PC-9 (cell line): ENCODE measurements at regions not wholly inside any gene's neighbourhood (a gene's known extent, or its start where the extent isn't known, plus 50 kb on each side); places are given as distances from the start of the nearest gene placed in this dataset.

Source experiments
- BruUV-seq: library from RNA; stranded (reverse); fragments of 400-500 nt; replicated peaks from 2 replicates; lab custom pipeline; 2021; lab: Mats Ljungman, UMichigan
- CTCF ChIA-PET: fragments of 300-600 bp; sonication (Branson Sonifier 250); formaldehyde crosslinking; loops from one replicate; lab custom pipeline; 2022; ENCODE audit warnings: antibody characterized with exemption; lab: Charles Lee
- POLR2A ChIA-PET: fragments of 300-600 bp; sonication (Branson Sonifier 250); formaldehyde crosslinking; loops from one replicate; lab custom pipeline; 2022; ENCODE audit warnings: antibody characterized with exemption; ENCODE audit not compliant: unreplicated experiment; lab: Charles Lee
- DNase-seq, 2 experiments: peaks; one replicate each; pipeline versions ENCODE4 v3.0.0 to v3.0.0-alpha.2; 2015 to 2022; ENCODE audit warnings: mixed read lengths in 1 of 2
- H2AFZ ChIP-seq: fragments of 200-600 bp; sonication (generic); 2 replicates; pipeline ENCODE4 v1.8.1; 2017; ENCODE audit warnings: antibody characterized with exemption
- H3F3A ChIP-seq: fragments of 200-600 bp; sonication (generic); 2 replicates; pipeline ENCODE4 v1.8.1; 2017; ENCODE audit warnings: antibody characterized with exemption, mild to moderate bottlenecking, low read depth; ENCODE audit not compliant: insufficient read depth
- H3K27ac ChIP-seq: fragments of 200-600 bp; sonication (generic); 2 replicates; pipeline ENCODE4 v1.6.1; 2016; ENCODE audit warnings: mixed run types
- H3K27me3 ChIP-seq: fragments of 200-600 bp; sonication (generic); 2 replicates; pipeline ENCODE4 v1.6.1; 2016; ENCODE audit warnings: low read depth, mixed run types; ENCODE audit not compliant: insufficient read depth
- H3K36me3 ChIP-seq: fragments of 200-600 bp; sonication (generic); 2 replicates; pipeline ENCODE4 v1.6.1; 2016; ENCODE audit warnings: low read depth, mixed run types
- H3K4me1 ChIP-seq: fragments of 200-600 bp; sonication (generic); replicated peaks from 2 replicates; pipeline ENCODE4 v1.6.1; 2016; ENCODE audit warnings: mixed run types; ENCODE audit not compliant: insufficient read depth
- H3K4me2 ChIP-seq: fragments of 200-600 bp; sonication (generic); 2 replicates; pipeline ENCODE4 v1.6.1; 2017; ENCODE audit warnings: mixed run types
- H3K4me3 ChIP-seq: fragments of 200-600 bp; sonication (generic); 2 replicates; pipeline ENCODE4 v1.6.1; 2016; ENCODE audit warnings: mixed run types
- H3K79me2 ChIP-seq: fragments of 200-600 bp; sonication (generic); 2 replicates; pipeline ENCODE4 v1.6.1; 2017; ENCODE audit warnings: low read depth, mixed run types
- H3K9me2 ChIP-seq: fragments of 200-600 bp; sonication (generic); 2 replicates; pipeline ENCODE4 v1.8.1; 2017; ENCODE audit warnings: mild to moderate bottlenecking; ENCODE audit not compliant: insufficient read depth
- H3K9me3 ChIP-seq: fragments of 200-600 bp; sonication (generic); 2 replicates; pipeline ENCODE4 v1.8.1; 2016; ENCODE audit warnings: low read depth; ENCODE audit not compliant: insufficient read depth
- H4K20me1 ChIP-seq: fragments of 200-600 bp; sonication (generic); 2 replicates; pipeline ENCODE4 v1.8.1; 2017; ENCODE audit not compliant: insufficient read depth
- CTCF ChIP-seq: fragments of 200-600 bp; sonication (generic); conservative IDR thresholded peaks from 2 replicates; pipeline ENCODE4 v1.6.1; 2017; ENCODE audit warnings: mixed run types, antibody characterized with exemption, mild to moderate bottlenecking, moderate library complexity
- EZH2 ChIP-seq: fragments of 200-600 bp; sonication (generic); IDR thresholded peaks from 2 replicates; pipeline ENCODE4 v1.8.0; 2017; ENCODE audit warnings: antibody characterized with exemption, low read depth
- intact Hi-C: fragments of 100-400 bp; cut with micrococcal nuclease; formaldehyde crosslinking; loops from one replicate; pipeline ENCODE4 v1.10.0; 2022; ENCODE audit not compliant: unreplicated experiment

DNA sequence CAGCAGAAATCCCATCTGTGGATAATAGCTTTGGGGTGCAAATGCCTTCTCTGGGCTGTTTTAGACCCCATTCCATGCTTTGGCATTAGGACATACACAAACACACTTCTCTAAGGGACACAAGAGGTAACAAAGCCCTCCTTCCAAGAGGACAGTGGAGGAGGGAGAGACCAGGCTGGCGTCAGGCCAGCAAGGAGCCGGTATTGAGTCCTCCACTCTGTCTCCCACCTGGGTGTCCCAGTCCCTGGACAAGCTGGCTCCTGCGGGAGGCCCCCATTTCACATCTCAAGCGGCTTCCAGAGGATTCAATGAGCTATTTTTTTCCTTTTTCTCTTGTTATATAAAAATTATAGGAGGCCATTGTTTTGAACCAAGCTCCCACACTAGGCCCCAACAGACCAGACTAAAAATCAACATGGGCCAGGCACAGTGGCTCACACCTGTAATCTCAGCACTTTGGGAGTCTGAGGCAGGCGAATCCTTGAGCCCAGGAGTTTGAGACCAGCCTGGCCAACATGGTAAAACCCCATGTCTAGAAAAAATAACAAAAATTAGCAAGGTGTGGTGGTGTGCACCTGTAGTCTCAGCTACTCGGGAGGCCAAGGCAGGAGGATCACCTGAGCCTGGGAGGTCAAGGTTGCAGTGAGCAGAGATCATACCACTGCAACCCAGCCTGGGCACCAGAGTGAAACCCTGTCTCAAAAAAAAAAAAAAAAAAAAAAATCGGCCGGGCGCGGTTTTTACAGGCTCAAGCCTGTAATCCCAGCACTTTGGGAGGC is 142.9 kb downstream of the TOMM20 start:
- H3F3A ChIP-seq = peaks cover 68% of the 10 kb centered on the region
- no peak overlapping the region for H3K4me2 ChIP-seq
- H3K4me3 ChIP-seq = no peak overlapping the region
- no peaks in the 10 kb centered on the region; the same call in 1 of the 2 replicates for H3K79me2 ChIP-seq
- H2AFZ ChIP-seq = no peak overlapping the region
- H3K36me3 ChIP-seq = no peaks in the 10 kb centered on the region
- no peaks in the 10 kb centered on the region for H3K9me3 ChIP-seq
- intact Hi-C loops = no loop called here
- peak overlapping the region; percentile 99 for H3K27ac ChIP-seq
- H4K20me1 ChIP-seq = no peaks in the 10 kb centered on the region
- H3K4me1 ChIP-seq = peaks cover 84% of the 10 kb centered on the region
- TF ChIP-seq EZH2 (no peak), CTCF (no peak)
- DNase-seq = no peak
- no TSS peak for BruUV-seq
- ChIA-PET CTCF (no interaction called here), POLR2A (interaction anchor here (0.6 kb wide), 1 partner anchor 261 kb away, joined by 4 read pairs; no protein-coding TSS in a partner anchor)
- H3K9me2 ChIP-seq = no peaks in the 10 kb centered on the region
- no peaks in the 10 kb centered on the region for H3K27me3 ChIP-seq

GRCh38 chr1:234985007-234985370 is 143.6 kb downstream of the TOMM20 start:
- POLR2A ChIA-PET = no interaction called here

More at GRCh38 chr1:234985007-234985370, 143.6 kb downstream of the TOMM20 start:
- Histone ChIP-seq H3K9me3 (no peaks in the 10 kb centered on the region), H3K4me3 (no peak overlapping the region), H3K9me2 (no peaks in the 10 kb centered on the region), H3K36me3 (no peaks in the 10 kb centered on the region), H2AFZ (no peak overlapping the region), H4K20me1 (no peaks in the 10 kb centered on the region), H3K79me2 (no peaks in the 10 kb centered on the region; the same call in 1 of the 2 replicates), H3F3A (peaks cover 74% of the 10 kb centered on the region), H3K27ac (peak overlapping the region; percentile 99), H3K27me3 (no peaks in the 10 kb centered on the region), H3K4me1 (peaks cover 92% of the 10 kb centered on the region), H3K4me2 (0 out of 2 replicates have a peak overlapping the region, but pooled peaks have one; percentile 14)
- CTCF ChIA-PET = no interaction called here
- DNase-seq = no peak
- TF ChIP-seq CTCF (no peak), EZH2 (no peak)
- intact Hi-C loops = no loop called here
- no TSS peak for BruUV-seq
